ENCODE measurements at regions not wholly inside any gene's neighbourhood (a gene's known extent, or its start where the extent isn't known, plus 50 kb on each side); places are given as distances from the start of the nearest gene placed in this dataset.

DNA sequence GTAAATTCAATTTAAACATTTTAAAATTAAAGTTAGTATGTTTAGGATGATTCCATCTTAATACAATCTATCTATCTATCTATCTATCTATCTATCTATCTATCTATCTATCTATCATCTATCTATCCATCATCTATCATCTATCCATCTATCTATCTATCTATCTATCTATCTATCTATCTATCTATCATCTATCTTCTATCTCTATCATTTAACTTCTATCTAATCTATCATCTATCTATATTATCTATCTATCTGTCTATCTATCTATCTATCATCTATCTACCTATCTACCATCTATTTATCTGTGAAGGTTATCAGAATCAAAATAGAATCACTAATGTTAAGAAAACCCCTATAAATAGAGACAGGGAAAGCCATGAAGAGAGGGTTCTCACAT, 78.3 kb downstream of the RAMP3 start:
- TF ChIP-seq SUZ12 (IDR thresholded peaks at IDR 0.05; ENCODE audit: extremely low read depth, insufficient read depth, insufficient read length) (no peak), YY1 (IDR thresholded peaks at IDR 0.05; ENCODE audit: insufficient read depth, insufficient read length) (no peak), ZNF274 (IDR thresholded peaks at IDR 0.05; ENCODE audit: low read depth, low read length) (no peak)
- H3K9ac ChIP-seq (ENCODE audit: insufficient read length, low read depth): no peak overlapping the region
- no peaks in the 10 kb centered on the region for H3K4me1 ChIP-seq (ENCODE audit: insufficient read depth, insufficient read length)
- no peak for DNase-seq (ENCODE audit: low read depth, low spot score)
- H3K36me3 ChIP-seq (ENCODE audit: insufficient read depth, insufficient read length, low read length): no peaks in the 10 kb centered on the region
- H3K27me3 ChIP-seq (ENCODE audit: insufficient read depth, insufficient read length): peaks cover 2% of the 10 kb centered on the region
- no peak overlapping the region for H3K4me3 ChIP-seq (ENCODE audit: insufficient read length, low read depth)
- H3K9me3 ChIP-seq (ENCODE audit: insufficient read depth, low read length): no peaks in the 10 kb centered on the region

- Histone ChIP-seq H3K4me1 (ENCODE audit: insufficient read depth, insufficient read length) (no peaks in the 10 kb centered on the region), H3K4me3 (ENCODE audit: insufficient read length, low read depth) (no peak overlapping the region), H3K9me3 (ENCODE audit: insufficient read depth, low read length) (no peaks in the 10 kb centered on the region), H3K27me3 (ENCODE audit: insufficient read depth, insufficient read length) (peaks cover 1% of the 10 kb centered on the region), H3K36me3 (ENCODE audit: insufficient read depth, insufficient read length, low read length) (no peaks in the 10 kb centered on the region), H3K9ac (ENCODE audit: insufficient read length, low read depth) (no peak overlapping the region)
- TF ChIP-seq YY1 (IDR thresholded peaks at IDR 0.05; ENCODE audit: insufficient read depth, insufficient read length): no peak
- TF ChIP-seq SUZ12 (IDR thresholded peaks at IDR 0.05; ENCODE audit: extremely low read depth, insufficient read depth, insufficient read length): no peak
- TF ChIP-seq ZNF274 (IDR thresholded peaks at IDR 0.05; ENCODE audit: low read depth, low read length): no peak
- DNase-seq (ENCODE audit: low read depth, low spot score): no peak
These were observed 79.1 kb downstream of the RAMP3 start for GRCh38 chr7:45236666-45237065.

- Histone ChIP-seq H3K9ac (ENCODE audit: insufficient read length, low read depth) (no peak overlapping the region), H3K9me3 (ENCODE audit: insufficient read depth, low read length) (no peaks in the 10 kb centered on the region), H3K27me3 (ENCODE audit: insufficient read depth, insufficient read length) (no peaks in the 10 kb centered on the region), H3K36me3 (ENCODE audit: insufficient read depth, insufficient read length, low read length) (no peaks in the 10 kb centered on the region), H3K4me3 (ENCODE audit: insufficient read length, low read depth) (no peak overlapping the region), H3K4me1 (ENCODE audit: insufficient read depth, insufficient read length) (no peaks in the 10 kb centered on the region)
- TF ChIP-seq SUZ12 (IDR thresholded peaks at IDR 0.05; ENCODE audit: extremely low read depth, insufficient read depth, insufficient read length) (no peak), YY1 (IDR thresholded peaks at IDR 0.05; ENCODE audit: insufficient read depth, insufficient read length) (no peak), ZNF274 (IDR thresholded peaks at IDR 0.05; ENCODE audit: low read depth, low read length) (no peak)
- DNase-seq (ENCODE audit: low read depth, low spot score): no peak
These were observed 80.3 kb downstream of the RAMP3 start for GRCh38 chr7:45237788-45238461.

DNA sequence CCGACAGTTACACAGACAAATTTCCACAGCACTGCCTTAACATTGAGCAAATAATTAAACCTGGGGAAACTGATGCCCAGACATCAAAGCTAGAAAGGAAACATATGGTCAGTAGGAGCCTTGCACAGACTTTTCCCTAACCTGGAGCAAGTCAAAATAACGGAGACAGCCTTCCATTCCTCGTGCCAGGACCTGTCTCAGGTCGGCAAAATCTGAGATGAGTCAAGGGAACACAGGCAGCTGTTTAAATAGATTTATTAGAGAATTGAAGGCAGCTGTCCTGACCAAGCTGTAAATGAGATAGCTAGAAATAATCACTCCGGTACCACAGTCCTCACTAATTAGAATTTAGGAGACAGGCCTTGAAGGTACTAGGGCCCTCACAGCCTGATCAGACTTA, 81.2 kb downstream of the RAMP3 start:
- Histone ChIP-seq H3K4me1 (ENCODE audit: insufficient read depth, insufficient read length) (no peaks in the 10 kb centered on the region), H3K36me3 (ENCODE audit: insufficient read depth, insufficient read length, low read length) (no peaks in the 10 kb centered on the region), H3K9me3 (ENCODE audit: insufficient read depth, low read length) (no peaks in the 10 kb centered on the region), H3K27me3 (ENCODE audit: insufficient read depth, insufficient read length) (no peaks in the 10 kb centered on the region), H3K4me3 (ENCODE audit: insufficient read length, low read depth) (no peak overlapping the region), H3K9ac (ENCODE audit: insufficient read length, low read depth) (no peak overlapping the region)
- TF ChIP-seq ZNF274 (IDR thresholded peaks at IDR 0.05; ENCODE audit: low read depth, low read length): no peak
- TF ChIP-seq SUZ12 (IDR thresholded peaks at IDR 0.05; ENCODE audit: extremely low read depth, insufficient read depth, insufficient read length): no peak
- TF ChIP-seq YY1 (IDR thresholded peaks at IDR 0.05; ENCODE audit: insufficient read depth, insufficient read length): no peak
- no peak for DNase-seq (ENCODE audit: low read depth, low spot score)

DNA sequence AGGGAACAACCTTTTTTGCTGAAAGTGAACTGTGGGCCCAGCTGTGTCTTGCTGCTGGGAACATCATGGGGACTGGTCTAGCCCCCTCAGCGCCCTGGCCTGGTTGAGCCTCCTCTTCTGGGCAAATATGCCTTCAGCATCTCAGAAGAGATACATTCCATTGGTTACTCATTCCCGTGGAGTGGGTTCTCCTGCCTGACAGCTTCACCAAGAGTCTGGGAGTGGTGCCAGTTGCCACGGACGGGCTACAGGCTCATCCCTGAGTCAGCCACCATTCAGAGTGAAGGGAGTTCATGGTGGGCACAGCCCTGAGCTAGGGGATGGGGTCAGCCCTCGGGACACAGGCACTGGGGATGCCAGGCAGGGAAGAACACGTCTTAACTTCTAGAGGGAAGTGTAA, 81.9 kb downstream of the RAMP3 start:
- DNase-seq (ENCODE audit: low read depth, low spot score): no peak
- TF ChIP-seq SUZ12 (IDR thresholded peaks at IDR 0.05; ENCODE audit: extremely low read depth, insufficient read depth, insufficient read length) (no peak), YY1 (IDR thresholded peaks at IDR 0.05; ENCODE audit: insufficient read depth, insufficient read length) (no peak), ZNF274 (IDR thresholded peaks at IDR 0.05; ENCODE audit: low read depth, low read length) (no peak)

GRCh38 chr7:45240273-45240771, 82.7 kb downstream of the RAMP3 start:
- no peak for DNase-seq (ENCODE audit: low read depth, low spot score)
- TF ChIP-seq YY1 (IDR thresholded peaks at IDR 0.05; ENCODE audit: insufficient read depth, insufficient read length): no peak
- TF ChIP-seq ZNF274 (IDR thresholded peaks at IDR 0.05; ENCODE audit: low read depth, low read length): no peak
- TF ChIP-seq SUZ12 (IDR thresholded peaks at IDR 0.05; ENCODE audit: extremely low read depth, insufficient read depth, insufficient read length): no peak
- no peaks in the 10 kb centered on the region for H3K9me3 ChIP-seq (ENCODE audit: insufficient read depth, low read length)

More for the DNA sequence above, 81.9 kb downstream of the RAMP3 start:
- Histone ChIP-seq H3K4me1 (ENCODE audit: insufficient read depth, insufficient read length) (no peaks in the 10 kb centered on the region), H3K36me3 (ENCODE audit: insufficient read depth, insufficient read length, low read length) (no peaks in the 10 kb centered on the region), H3K9me3 (ENCODE audit: insufficient read depth, low read length) (no peaks in the 10 kb centered on the region), H3K9ac (ENCODE audit: insufficient read length, low read depth) (no peak overlapping the region), H3K27me3 (ENCODE audit: insufficient read depth, insufficient read length) (no peaks in the 10 kb centered on the region), H3K4me3 (ENCODE audit: insufficient read length, low read depth) (no peak overlapping the region)

DNA sequence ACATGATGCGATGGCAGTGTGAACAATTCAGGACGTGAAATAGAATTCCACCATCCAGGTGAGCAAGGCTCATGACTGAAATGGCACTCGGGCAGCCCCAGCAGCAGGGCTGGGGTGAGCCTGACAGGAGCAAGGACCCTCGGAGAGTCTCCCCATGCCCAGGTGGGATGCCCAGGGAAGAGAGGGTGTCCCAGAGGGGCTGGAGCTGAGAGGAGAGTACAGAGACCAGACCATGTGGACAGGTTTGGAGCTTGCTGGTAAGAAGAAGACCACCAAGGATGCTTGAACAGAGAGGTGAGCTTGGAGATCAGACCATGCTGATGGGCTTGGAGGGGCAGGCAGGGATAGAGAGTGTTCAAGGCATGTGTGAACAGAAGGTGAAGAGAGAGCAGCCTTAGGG, 83.3 kb downstream of the RAMP3 start:
- no peaks in the 10 kb centered on the region for H3K4me1 ChIP-seq (ENCODE audit: insufficient read depth, insufficient read length)
- no peak overlapping the region for H3K9ac ChIP-seq (ENCODE audit: insufficient read length, low read depth)
- no peaks in the 10 kb centered on the region for H3K9me3 ChIP-seq (ENCODE audit: insufficient read depth, low read length)
- H3K36me3 ChIP-seq (ENCODE audit: insufficient read depth, insufficient read length, low read length): no peaks in the 10 kb centered on the region
- no peak for DNase-seq (ENCODE audit: low read depth, low spot score)
- H3K4me3 ChIP-seq (ENCODE audit: insufficient read length, low read depth): no peak overlapping the region
- TF ChIP-seq SUZ12 (IDR thresholded peaks at IDR 0.05; ENCODE audit: extremely low read depth, insufficient read depth, insufficient read length): no peak
- no peak for TF ChIP-seq ZNF274 (IDR thresholded peaks at IDR 0.05; ENCODE audit: low read depth, low read length)
- TF ChIP-seq YY1 (IDR thresholded peaks at IDR 0.05; ENCODE audit: insufficient read depth, insufficient read length): no peak
- no peaks in the 10 kb centered on the region for H3K27me3 ChIP-seq (ENCODE audit: insufficient read depth, insufficient read length)

More at GRCh38 chr7:45240273-45240771, 82.7 kb downstream of the RAMP3 start:
- Histone ChIP-seq H3K36me3 (ENCODE audit: insufficient read depth, insufficient read length, low read length) (no peaks in the 10 kb centered on the region), H3K9ac (ENCODE audit: insufficient read length, low read depth) (no peak overlapping the region), H3K27me3 (ENCODE audit: insufficient read depth, insufficient read length) (no peaks in the 10 kb centered on the region), H3K4me1 (ENCODE audit: insufficient read depth, insufficient read length) (no peaks in the 10 kb centered on the region), H3K4me3 (ENCODE audit: insufficient read length, low read depth) (no peak overlapping the region)
